Neuronal stem cell (in vitro differentiated cells): ENCODE measurements at regions not wholly inside any gene's neighbourhood (a gene's known extent, or its start where the extent isn't known, plus 50 kb on each side); places are given as distances from the start of the nearest gene placed in this dataset.

ENCODE experiments used
- DNase-seq: peaks from one replicate; pipeline ENCODE4 v3.0.0-alpha.2; 2013; ENCODE audit warnings: low spot score
- H2AFZ ChIP-seq: one replicate; pipeline ENCODE4 v1.6.1; 2013; ENCODE audit warnings: mild to moderate bottlenecking, low read length, inconsistent platforms
- H2AK5ac ChIP-seq: 2 replicates; pipeline ENCODE4 v1.6.1; 2013; ENCODE audit warnings: low read depth, mild to moderate bottlenecking, inconsistent platforms, low read length, moderate library complexity, mixed read lengths
- H2BK120ac ChIP-seq: 2 replicates; pipeline ENCODE4 v1.6.1; 2013; ENCODE audit warnings: low read depth, mild to moderate bottlenecking, inconsistent platforms, low read length, moderate library complexity, mixed read lengths
- H2BK12ac ChIP-seq: one replicate; pipeline ENCODE4 v1.6.1; 2013; ENCODE audit warnings: low read length, inconsistent platforms
- H2BK15ac ChIP-seq: 2 replicates; pipeline ENCODE4 v1.6.1; 2013; ENCODE audit warnings: mild to moderate bottlenecking, low read length, inconsistent platforms, mixed read lengths
- H2BK5ac ChIP-seq: one replicate; pipeline ENCODE4 v1.6.1; 2013; ENCODE audit warnings: inconsistent platforms, mild to moderate bottlenecking, low read length, moderate library complexity
- H3K14ac ChIP-seq: one replicate; pipeline ENCODE4 v1.6.1; 2013; ENCODE audit warnings: low read length, inconsistent platforms
- H3K18ac ChIP-seq: 2 replicates; pipeline ENCODE4 v1.6.1; 2013; ENCODE audit warnings: low read length, inconsistent platforms
- H3K23ac ChIP-seq: 2 replicates; pipeline ENCODE4 v1.6.1; 2013; ENCODE audit warnings: low read depth, mild to moderate bottlenecking, mixed read lengths, low read length, inconsistent platforms; ENCODE audit not compliant: poor library complexity
- H3K27ac ChIP-seq: replicated peaks from 3 replicates; pipeline ENCODE4 v1.5.1; 2013; ENCODE audit warnings: low read length, inconsistent platforms
- H3K27me3 ChIP-seq, 3 experiments: 2 replicates each; pipeline ENCODE4 v1.6.1; 2013; ENCODE audit warnings: low read length in 3 of 3, mild to moderate bottlenecking in 2 of 3, inconsistent platforms in 1 of 3, low read depth in 1 of 3, mixed read lengths in 1 of 3, moderate library complexity in 1 of 3; ENCODE audit not compliant: control insufficient read depth in 3 of 3, insufficient read depth in 3 of 3
- H3K36me3 ChIP-seq, 2 donors: replicated peaks in 1 of 2; 2 replicates each; pipeline ENCODE4 v1.6.1; 2013; ENCODE audit warnings: low read length in 2 of 2; ENCODE audit not compliant: control insufficient read depth in 2 of 2, insufficient read depth in 2 of 2
- H3K4ac ChIP-seq: 2 replicates; pipeline ENCODE4 v1.6.1; 2013; ENCODE audit warnings: inconsistent platforms, mild to moderate bottlenecking, low read length, moderate library complexity
- H3K4me1 ChIP-seq, 2 donors: 1 replicate in 1 of 2; 2 replicates in 1 of 2; pipeline ENCODE4 v1.6.1; 2013; ENCODE audit warnings: low read length in 2 of 2, low read depth in 1 of 2; ENCODE audit not compliant: control insufficient read depth in 2 of 2, insufficient read depth in 1 of 2
- H3K4me2 ChIP-seq: one replicate; pipeline ENCODE4 v1.6.1; 2013; ENCODE audit warnings: mild to moderate bottlenecking, low read length, inconsistent platforms; ENCODE audit not compliant: insufficient read depth, poor library complexity, severe bottlenecking
- H3K4me3 ChIP-seq, 2 donors: 2 replicates each; pipeline ENCODE4 v1.5.1; 2013; ENCODE audit warnings: low read length in 2 of 2, mild to moderate bottlenecking in 2 of 2, inconsistent platforms in 1 of 2, moderate library complexity in 1 of 2
- H3K79me1 ChIP-seq: one replicate; pipeline ENCODE4 v1.6.1; 2013; ENCODE audit warnings: low read depth, mild to moderate bottlenecking, inconsistent platforms, low read length, moderate library complexity
- H3K9ac ChIP-seq: one replicate; pipeline ENCODE4 v1.6.1; 2013; ENCODE audit warnings: mild to moderate bottlenecking, low read depth, low read length, inconsistent platforms; ENCODE audit not compliant: poor library complexity
- H3K9me3 ChIP-seq, 2 donors: replicated peaks in 1 of 2; 2 replicates each; pipeline versions ENCODE3 to v1.6.1; 2013; ENCODE audit warnings: low read length in 2 of 2, mild to moderate bottlenecking in 2 of 2, inconsistent platforms in 1 of 2, low read depth in 1 of 2, mixed read lengths in 1 of 2, moderate library complexity in 1 of 2; ENCODE audit not compliant: control insufficient read depth in 2 of 2, insufficient read depth in 1 of 2
- H4K8ac ChIP-seq: one replicate; pipeline ENCODE4 v1.6.1; 2013; ENCODE audit warnings: low read depth, mild to moderate bottlenecking, inconsistent platforms, low read length, moderate library complexity
- H4K91ac ChIP-seq: one replicate; pipeline ENCODE4 v1.6.1; 2013; ENCODE audit warnings: low read length, low read depth, mild to moderate bottlenecking, inconsistent platforms; ENCODE audit not compliant: poor library complexity
- whole genome bisulfite sequencing, 2 donors: extraction: QIAGEN DNeasy Blood & Tissue Kit; methylation state at CpG; one replicate each; pipeline ENCODE4 v1.1.7; 2013; ENCODE audit warnings: missing lambda C conversion rate in 2 of 2, mixed read lengths in 1 of 2; ENCODE audit not compliant: insufficient read length in 2 of 2, insufficient replicate concordance in 1 of 2; ENCODE audit errors: extremely low coverage in 2 of 2; 5-methylcytosine and 5-hydroxymethylcytosine counted together

GRCh38 chr3:81839504-81840094 is 78.2 kb upstream of the GBE1 start:
- Histone ChIP-seq H3K14ac (no peak overlapping the region), H2AFZ (peak overlapping the region; percentile 42), H4K8ac (no peak overlapping the region), H3K27me3 (no peaks in the 10 kb centered on the region), H2AK5ac (no peak overlapping the region), H2BK120ac (no peak overlapping the region), H4K91ac (no peak overlapping the region), H3K79me1 (no peaks in the 10 kb centered on the region), H2BK5ac (no peak overlapping the region), H3K18ac (no peak overlapping the region), H2BK15ac (no peak overlapping the region), H3K36me3 (no peaks in the 10 kb centered on the region), H3K9ac (no peak overlapping the region), H3K9me3 (no peaks in the 10 kb centered on the region), H3K23ac (no peak overlapping the region), H3K4me3 (no peak overlapping the region), H3K4me1 (peaks cover 0 to 2% of the 10 kb centered on the region in 2 donors), H2BK12ac (no peak overlapping the region), H3K27ac (no peak overlapping the region), H3K4ac (no peak overlapping the region), H3K4me2 (no peak overlapping the region)
- no peak for DNase-seq
- WGBS, 2 donors = no CpG with 5 or more reads among the region's 4 CpGs

GRCh38 chr3:81838457-81838856 is 77.0 kb upstream of the GBE1 start:
- no CpG with 5 or more reads among the region's 1 CpG for WGBS, 2 donors
- H3K36me3 ChIP-seq = no peaks in the 10 kb centered on the region
- no peak overlapping the region for H3K4me3 ChIP-seq
- no peak for DNase-seq
- no peak overlapping the region for H3K18ac ChIP-seq
- no peaks in the 10 kb centered on the region for H3K79me1 ChIP-seq
- no peak overlapping the region for H3K9ac ChIP-seq
- no peak overlapping the region for H4K91ac ChIP-seq
- no peak overlapping the region for H3K27ac ChIP-seq
- peaks cover 0 to 2% of the 10 kb centered on the region in 2 donors for H3K4me1 ChIP-seq
- no peak overlapping the region for H2BK12ac ChIP-seq
- no peak overlapping the region for H3K4me2 ChIP-seq
- no peaks in the 10 kb centered on the region for H3K9me3 ChIP-seq
- H3K27me3 ChIP-seq = no peaks in the 10 kb centered on the region
- H3K23ac ChIP-seq = no peak overlapping the region
- no peak overlapping the region for H2AK5ac ChIP-seq
- H2AFZ ChIP-seq = peak overlapping the region; percentile 56
- no peak overlapping the region for H2BK15ac ChIP-seq
- H3K4ac ChIP-seq = no peak overlapping the region
- no peak overlapping the region for H3K14ac ChIP-seq
- H2BK120ac ChIP-seq = no peak overlapping the region
- H4K8ac ChIP-seq = no peak overlapping the region
- no peak overlapping the region for H2BK5ac ChIP-seq

DNA sequence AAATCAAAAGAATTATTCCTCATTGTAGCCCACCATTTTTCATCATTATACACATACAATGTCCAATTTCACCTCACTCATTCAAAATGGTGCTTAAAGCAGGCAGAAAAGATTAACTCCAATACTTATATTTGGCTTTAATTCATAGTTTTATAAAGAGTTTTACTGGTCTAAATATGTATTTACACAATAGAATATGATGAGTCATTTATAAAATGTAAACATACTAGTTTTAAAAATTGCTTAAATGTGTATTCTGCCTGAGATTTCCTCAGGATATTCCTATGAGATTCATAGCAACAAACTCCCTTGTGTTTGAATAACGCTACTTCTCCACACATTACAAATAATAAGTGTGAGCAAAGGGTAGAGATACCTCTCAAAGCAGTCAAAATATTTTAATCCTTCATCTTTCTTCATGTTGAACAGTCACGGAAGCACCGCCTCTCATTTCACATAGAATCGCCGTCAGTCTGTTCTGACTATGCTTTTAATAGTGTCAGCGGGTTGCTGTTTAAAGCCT is 75.7 kb upstream of the GBE1 start:
- Histone ChIP-seq H3K4me1 (peaks cover 0 to 2% of the 10 kb centered on the region in 2 donors), H2AK5ac (no peak overlapping the region), H2BK12ac (no peak overlapping the region), H2BK5ac (no peak overlapping the region), H4K8ac (no peak overlapping the region), H3K9me3 (no peaks in the 10 kb centered on the region), H3K4me3 (no peak overlapping the region), H3K36me3 (no peaks in the 10 kb centered on the region), H3K79me1 (no peaks in the 10 kb centered on the region), H3K27me3 (no peaks in the 10 kb centered on the region), H4K91ac (no peak overlapping the region), H3K23ac (no peak overlapping the region), H3K4me2 (no peak overlapping the region), H2BK15ac (no peak overlapping the region), H2AFZ (no peak overlapping the region), H3K14ac (no peak overlapping the region), H3K4ac (no peak overlapping the region), H3K18ac (no peak overlapping the region), H2BK120ac (no peak overlapping the region), H3K9ac (no peak overlapping the region), H3K27ac (no peak overlapping the region)
- no peak for DNase-seq
- WGBS, 2 donors = no CpG with 5 or more reads among the region's 6 CpGs

- H3K36me3 ChIP-seq = no peaks in the 10 kb centered on the region
- H3K18ac ChIP-seq = no peak overlapping the region
- no peak overlapping the region for H3K14ac ChIP-seq
- no peaks in the 10 kb centered on the region for H3K4me1 ChIP-seq
- H2BK12ac ChIP-seq = no peak overlapping the region
- no peak overlapping the region for H3K4me2 ChIP-seq
- no peak overlapping the region for H2BK120ac ChIP-seq
- H3K4me3 ChIP-seq = no peak overlapping the region
- H3K79me1 ChIP-seq = no peaks in the 10 kb centered on the region
- no peak overlapping the region for H4K8ac ChIP-seq
- no peak overlapping the region for H4K91ac ChIP-seq
- H3K9ac ChIP-seq = no peak overlapping the region
- H3K4ac ChIP-seq = no peak overlapping the region
- H3K23ac ChIP-seq = no peak overlapping the region
- H2AFZ ChIP-seq = peak overlapping the region; percentile 42
- H2BK5ac ChIP-seq = no peak overlapping the region
- no peak overlapping the region for H3K27ac ChIP-seq
- H2BK15ac ChIP-seq = no peak overlapping the region
- H3K27me3 ChIP-seq = no peaks in the 10 kb centered on the region
- H2AK5ac ChIP-seq = no peak overlapping the region
- H3K9me3 ChIP-seq = no peaks in the 10 kb centered on the region
- DNase-seq = no peak
Observed at GRCh38 chr3:81829937-81830336, 68.5 kb upstream of the GBE1 start.
